DND-41 (cell line): ENCODE measurements at regions not wholly inside any gene's neighbourhood (a gene's known extent, or its start where the extent isn't known, plus 50 kb on each side); places are given as distances from the start of the nearest gene placed in this dataset.

Source experiments
- ATAC-seq: fragments of 200-7000 bp; cut with Tn5 transposase; 3 replicates; pipeline ENCODE4 v1.9.1; 2021; ENCODE audit warnings: low read depth; ENCODE audit not compliant: insufficient read depth
- DNase-seq: peaks from one replicate; pipeline ENCODE4 v3.0.0-alpha.2; 2020
- H2AFZ ChIP-seq: 2 replicates; pipeline ENCODE4 v1.6.0; 2012; ENCODE audit warnings: low read depth, low read length
- H3K27ac ChIP-seq: 2 replicates; pipeline ENCODE4 v1.5.1; 2012; ENCODE audit warnings: low read length, inconsistent platforms
- H3K27me3 ChIP-seq: fragments of 200-600 bp; sonication (generic); 2 replicates; pipeline ENCODE4 v1.6.0; 2012; ENCODE audit warnings: low read length, mild to moderate bottlenecking, inconsistent platforms; ENCODE audit not compliant: insufficient read depth, poor library complexity
- H3K36me3 ChIP-seq: 2 replicates; pipeline ENCODE4 v1.5.1; 2012; ENCODE audit warnings: low read length, inconsistent platforms; ENCODE audit not compliant: insufficient read depth
- H3K4me1 ChIP-seq: 2 replicates; pipeline ENCODE4 v1.5.1; 2012; ENCODE audit warnings: mild to moderate bottlenecking, low read length; ENCODE audit not compliant: insufficient read depth
- H3K4me2 ChIP-seq: 2 replicates; pipeline ENCODE4 v1.6.0; 2012; ENCODE audit warnings: mild to moderate bottlenecking, moderate library complexity, low read length, inconsistent platforms; ENCODE audit not compliant: insufficient read depth
- H3K4me3 ChIP-seq, 2 experiments: fragments of 200-600 bp in 1 of 2; shearing (Covaris generic) in 1 of 2; 2 replicates each; pipeline ENCODE4 v1.5.1; 2012 to 2016; ENCODE audit warnings: inconsistent platforms in 2 of 2, low read length in 2 of 2, mild to moderate bottlenecking in 2 of 2, low read depth in 1 of 2, moderate library complexity in 1 of 2
- H3K79me2 ChIP-seq: 2 replicates; pipeline ENCODE4 v1.6.0; 2012; ENCODE audit warnings: low read length, inconsistent platforms; ENCODE audit not compliant: insufficient read depth
- H3K9ac ChIP-seq: 2 replicates; pipeline ENCODE4 v1.6.0; 2012; ENCODE audit warnings: low read depth, mild to moderate bottlenecking, inconsistent platforms, low read length, moderate library complexity
- H3K9me3 ChIP-seq: 2 replicates; pipeline ENCODE4 v1.5.1; 2012; ENCODE audit warnings: low read length, moderate library complexity, mild to moderate bottlenecking, inconsistent platforms; ENCODE audit not compliant: insufficient read depth, severe bottlenecking
- H4K20me1 ChIP-seq: 2 replicates; pipeline ENCODE4 v1.6.0; 2012; ENCODE audit warnings: low read length; ENCODE audit not compliant: insufficient read depth
- CTCF ChIP-seq: IDR thresholded peaks from 2 replicates; pipeline ENCODE4 v1.5.1; 2012; ENCODE audit warnings: borderline replicate concordance, low read length, moderate library complexity, mild to moderate bottlenecking; ENCODE audit not compliant: poor library complexity, severe bottlenecking; ENCODE audit errors: extremely low read depth
- EZH2 ChIP-seq: IDR thresholded peaks from 3 replicates; pipeline ENCODE4 v1.6.1; 2012; ENCODE audit warnings: borderline replicate concordance, low read depth, mild to moderate bottlenecking, moderate library complexity, low read length, inconsistent platforms; ENCODE audit not compliant: severe bottlenecking

GRCh38 chr14:25520821-25521220 lies 470.9 kb upstream of the STXBP6 start:
- TF ChIP-seq EZH2 (no peak), CTCF (no peak)
- Histone ChIP-seq H3K9me3 (no peaks in the 10 kb centered on the region), H2AFZ (no peak overlapping the region), H3K79me2 (no peaks in the 10 kb centered on the region), H4K20me1 (no peaks in the 10 kb centered on the region), H3K27ac (no peak overlapping the region), H3K36me3 (no peaks in the 10 kb centered on the region), H3K9ac (no peak overlapping the region), H3K27me3 (no peaks in the 10 kb centered on the region), H3K4me2 (no peak overlapping the region), H3K4me1 (no peaks in the 10 kb centered on the region), H3K4me3 (no peak overlapping the region)
- ATAC-seq: no peak
- DNase-seq: no peak

- H3K36me3 ChIP-seq: no peaks in the 10 kb centered on the region
- DNase-seq (no peak), ATAC-seq (no peak)
- H3K9ac ChIP-seq: no peak overlapping the region
- H2AFZ ChIP-seq: no peak overlapping the region
- no peaks in the 10 kb centered on the region for H3K4me1 ChIP-seq
- no peak overlapping the region for H3K4me2 ChIP-seq
- no peaks in the 10 kb centered on the region for H3K79me2 ChIP-seq
- TF ChIP-seq EZH2: no peak
- no peak for TF ChIP-seq CTCF
- H3K27me3 ChIP-seq: no peaks in the 10 kb centered on the region
- no peak overlapping the region for H3K4me3 ChIP-seq
- H3K9me3 ChIP-seq: no peaks in the 10 kb centered on the region
- H4K20me1 ChIP-seq: no peaks in the 10 kb centered on the region
- no peak overlapping the region for H3K27ac ChIP-seq
These were observed 468.4 kb upstream of the STXBP6 start for GRCh38 chr14:25518364-25518763.

- H3K9ac ChIP-seq: no peak overlapping the region
- ATAC-seq: no peak
These were observed 466.9 kb upstream of the STXBP6 start for GRCh38 chr14:25516838-25517237.

More at GRCh38 chr14:25516838-25517237, 466.9 kb upstream of the STXBP6 start:
- Histone ChIP-seq H3K9me3 (no peaks in the 10 kb centered on the region), H3K4me1 (no peaks in the 10 kb centered on the region), H2AFZ (no peak overlapping the region), H4K20me1 (no peaks in the 10 kb centered on the region), H3K27me3 (no peaks in the 10 kb centered on the region), H3K4me3 (no peak overlapping the region), H3K4me2 (no peak overlapping the region), H3K27ac (no peak overlapping the region), H3K36me3 (no peaks in the 10 kb centered on the region), H3K79me2 (no peaks in the 10 kb centered on the region)
- no peak for TF ChIP-seq EZH2
- peak; percentile 22 for TF ChIP-seq CTCF
- DNase-seq: no peak
